GM12878 (cell line): ENCODE measurements at regions not wholly inside any gene's neighbourhood (a gene's known extent, or its start where the extent isn't known, plus 50 kb on each side); places are given as distances from the start of the nearest gene placed in this dataset.
A peak's percentile ranks its signal among the peaks of the same experiment; 100 is the strongest.

Source experiments
- ATAC-seq: fragments of 200-7000 bp; cut with Tn5 transposase; 3 replicates; pipeline ENCODE4 v1.9.1; 2020; ENCODE audit warnings: mild to moderate bottlenecking, moderate library complexity
- BruUV-seq: library from RNA; stranded (reverse); fragments of 400-500 nt; replicated peaks from 2 replicates; lab custom pipeline; 2021; lab: Mats Ljungman, UMichigan
- CTCF ChIA-PET: fragments of 300-600 bp; sonication (Branson Sonifier 250); formaldehyde crosslinking; extraction: SDS; loops from one replicate; lab custom pipeline; 2021; ENCODE audit warnings: inconsistent platforms; lab: Yijun Ruan, JAX
- POLR2A ChIA-PET: fragments of 350-600 bp; formaldehyde crosslinking; extraction: SDS; loops from one replicate; lab custom pipeline; 2021; ENCODE audit warnings: inconsistent platforms; lab: Charles Lee
- RAD21 ChIA-PET: fragments of 300-600 bp; sonication (Branson Sonifier 250); formaldehyde crosslinking; loops from one replicate; lab custom pipeline; 2023; ENCODE audit warnings: antibody characterized with exemption; ENCODE audit not compliant: unreplicated experiment; lab: Charles Lee
- SMC1A ChIA-PET: fragments of 300-600 bp; sonication (Branson Sonifier 250); formaldehyde crosslinking; loops from one replicate; lab custom pipeline; 2023; ENCODE audit not compliant: unreplicated experiment, uncharacterized antibody; lab: Charles Lee
- DNase-seq: peaks from one replicate; pipeline ENCODE4 v3.0.0-alpha.2; 2011; ENCODE audit warnings: low read depth, low spot score
- FAIRE-seq: peaks from 3 replicates; lab custom pipeline; 2011; peaks lifted over from hg19 to GRCh38; lab: Jason Lieb, UNC
- H2AFZ ChIP-seq: 2 replicates; pipeline ENCODE4 v1.6.0; 2011; ENCODE audit warnings: low read depth, low read length, control low read depth; ENCODE audit not compliant: control insufficient read depth
- H3K27ac ChIP-seq: 2 replicates; pipeline ENCODE4 v1.5.1; 2011; ENCODE audit warnings: control low read depth; ENCODE audit not compliant: control insufficient read depth, insufficient read depth
- H3K27me3 ChIP-seq, 2 experiments: replicated peaks in 1 of 2; 2 replicates each; pipeline versions ENCODE4 v1.6.0 to v1.6.1; 2011; ENCODE audit warnings: low read length in 1 of 2; ENCODE audit not compliant: control insufficient read depth in 2 of 2, insufficient read depth in 2 of 2
- H3K36me3 ChIP-seq, 2 experiments: 2 replicates each; pipeline ENCODE4 v1.5.1; 2011; ENCODE audit warnings: low read length in 1 of 2; ENCODE audit not compliant: control insufficient read depth in 2 of 2, insufficient read depth in 2 of 2
- H3K4me1 ChIP-seq: 2 replicates; pipeline ENCODE4 v1.6.1; 2011; ENCODE audit warnings: mild to moderate bottlenecking, low read length, moderate library complexity, mixed read lengths; ENCODE audit not compliant: control insufficient read depth, insufficient read depth
- H3K4me2 ChIP-seq: 2 replicates; pipeline ENCODE4 v1.6.0; 2011; ENCODE audit warnings: control low read depth; ENCODE audit not compliant: control insufficient read depth, insufficient read depth
- H3K4me3 ChIP-seq: fragments of 200-600 bp; sonication (generic); 2 replicates; pipeline ENCODE4 v1.5.1; 2016
- H3K79me2 ChIP-seq: 2 replicates; pipeline ENCODE4 v1.6.0; 2011; ENCODE audit warnings: low read length; ENCODE audit not compliant: control insufficient read depth, insufficient read depth
- H3K9ac ChIP-seq: 2 replicates; pipeline ENCODE4 v1.8.0; 2011; ENCODE audit warnings: low read length, control low read depth, mixed read lengths; ENCODE audit not compliant: control insufficient read depth, insufficient read depth
- H3K9me3 ChIP-seq: replicated peaks from 3 replicates; pipeline ENCODE4 v1.5.1; 2011; ENCODE audit warnings: mild to moderate bottlenecking, low read length; ENCODE audit not compliant: control insufficient read depth, insufficient read depth
- H4K20me1 ChIP-seq: 2 replicates; pipeline ENCODE4 v1.6.0; 2011; ENCODE audit not compliant: control insufficient read depth, insufficient read depth
- CBFB ChIP-seq: IDR thresholded peaks from 2 replicates; pipeline ENCODE4 v1.6.1; 2016; ENCODE audit warnings: antibody characterized with exemption, low read depth
- CBX5 ChIP-seq: sonication (generic); IDR thresholded peaks from 2 replicates; pipeline ENCODE4 v1.6.1; 2016; ENCODE audit warnings: low read depth, moderate library complexity, mild to moderate bottlenecking, inconsistent platforms
- CHD1 ChIP-seq: IDR thresholded peaks from 2 replicates; pipeline ENCODE4 v1.6.1; 2012; ENCODE audit warnings: low read depth, low read length, improper control_type of control experiment
- FOXM1 ChIP-seq: IDR thresholded peaks from 2 replicates; pipeline ENCODE4 v1.6.1; 2012; ENCODE audit warnings: low read depth, mild to moderate bottlenecking, inconsistent platforms, low read length, moderate library complexity
- HCFC1 ChIP-seq: fragments of 150-350 bp; IDR thresholded peaks from 2 replicates; pipeline ENCODE4 v1.6.1; 2014; ENCODE audit warnings: low read length
- HDAC2 ChIP-seq: fragments of 200-600 bp; sonication (generic); IDR thresholded peaks from 2 replicates; pipeline ENCODE4 v1.6.1; 2017
- HDGF ChIP-seq: fragments of 450-650 bp; IDR thresholded peaks from 2 replicates; pipeline ENCODE4 v1.6.1; 2016; ENCODE audit warnings: antibody characterized with exemption
- IRF5 ChIP-seq: fragments of 450-650 bp; IDR thresholded peaks from 2 replicates; pipeline ENCODE4 v1.6.1; 2017; ENCODE audit warnings: borderline replicate concordance
- PML ChIP-seq: IDR thresholded peaks from 2 replicates; pipeline ENCODE4 v1.6.1; 2012; ENCODE audit warnings: low read length, inconsistent platforms
- POLR2A ChIP-seq: IDR thresholded peaks from 2 replicates; pipeline ENCODE4 v1.6.1; 2011; ENCODE audit warnings: low read depth, mild to moderate bottlenecking, low read length
- RAD21 ChIP-seq: IDR thresholded peaks from 2 replicates; pipeline ENCODE4 v1.6.1; 2011; ENCODE audit warnings: mild to moderate bottlenecking, low read depth, low read length, moderate library complexity; ENCODE audit not compliant: insufficient read depth
- RAD51 ChIP-seq: fragments of 450-650 bp; IDR thresholded peaks from 2 replicates; pipeline ENCODE4 v1.6.1; 2016; ENCODE audit warnings: moderate library complexity, mild to moderate bottlenecking, inconsistent platforms
- RUNX3 ChIP-seq: IDR thresholded peaks from 2 replicates; pipeline ENCODE4 v1.6.1; 2012; ENCODE audit warnings: low read length, inconsistent platforms
- SIN3A ChIP-seq: IDR thresholded peaks from 2 replicates; pipeline ENCODE4 v1.6.1; 2012; ENCODE audit warnings: low read depth, low read length, improper control_type of control experiment
- SIX5 ChIP-seq: IDR thresholded peaks from 2 replicates; pipeline ENCODE4 v1.6.1; 2011; ENCODE audit warnings: mild to moderate bottlenecking, low read depth, low read length, moderate library complexity; ENCODE audit not compliant: severe bottlenecking
- SMAD5 ChIP-seq: IDR thresholded peaks from 2 replicates; pipeline ENCODE4 v1.6.1; 2016; ENCODE audit warnings: antibody characterized with exemption, low read depth
- SMC3 ChIP-seq: IDR thresholded peaks from 2 replicates; pipeline ENCODE4 v1.6.1; 2011; ENCODE audit warnings: low read length, improper control_type of control experiment, borderline replicate concordance
- STAT3 ChIP-seq: IDR thresholded peaks from 2 replicates; pipeline ENCODE4 v1.6.1; 2011; ENCODE audit warnings: low read depth, low read length, improper control_type of control experiment
- TBL1XR1 ChIP-seq: IDR thresholded peaks from 2 replicates; pipeline ENCODE4 v1.6.1; 2012; ENCODE audit warnings: low read depth, low read length, improper control_type of control experiment
- USF2 ChIP-seq: IDR thresholded peaks from 2 replicates; pipeline ENCODE4 v1.6.1; 2011; ENCODE audit warnings: low read depth, low read length, improper control_type of control experiment, borderline replicate concordance
- ZNF217 ChIP-seq: fragments of 450-650 bp; IDR thresholded peaks from 2 replicates; pipeline ENCODE4 v1.6.1; 2017; ENCODE audit warnings: antibody characterized with exemption, mild to moderate bottlenecking
- WGBS: methylation state at CpG from one replicate; pipeline ENCODE4 v1.1.6; 2016; ENCODE audit warnings: low lambda C conversion rate; ENCODE audit not compliant: insufficient replicate concordance, insufficient coverage; ENCODE audit errors: missing lambda C conversion rate; 5-methylcytosine and 5-hydroxymethylcytosine counted together
- in situ Hi-C: fragments of 300-500 bp; cut with MboI; formaldehyde crosslinking; loops from 9 replicates; pipeline ENCODE4 v1.14.3; 2018; ENCODE audit warnings: mixed read lengths
- intact Hi-C: fragments of 100-400 bp; cut with micrococcal nuclease; formaldehyde crosslinking; loops from one replicate; pipeline ENCODE4 v1.14.2; 2022; ENCODE audit not compliant: unreplicated experiment
- TF ChIP-seq, protein P1 (sequence below), 3 experiments: IDR thresholded peaks in 2 of 3; conservative IDR thresholded peaks in 1 of 3; 2 replicates each; pipeline ENCODE4 v1.5.1; 2011; ENCODE audit warnings: low read depth in 3 of 3, low read length in 3 of 3, mild to moderate bottlenecking in 3 of 3, control low read depth in 2 of 3, moderate library complexity in 2 of 3, inconsistent platforms in 1 of 3, mixed read lengths in 1 of 3; ENCODE audit not compliant: control insufficient read depth in 2 of 3, insufficient read depth in 1 of 3; ENCODE audit errors: extremely low read depth in 1 of 3
- TF ChIP-seq, protein P2 (sequence below): IDR thresholded peaks from 2 replicates; pipeline ENCODE4 v1.6.1; 2011; ENCODE audit warnings: borderline replicate concordance, low read depth, mild to moderate bottlenecking, moderate library complexity, mixed read lengths, low read length; ENCODE audit not compliant: insufficient read depth; ENCODE audit errors: extremely low read length

DNA sequence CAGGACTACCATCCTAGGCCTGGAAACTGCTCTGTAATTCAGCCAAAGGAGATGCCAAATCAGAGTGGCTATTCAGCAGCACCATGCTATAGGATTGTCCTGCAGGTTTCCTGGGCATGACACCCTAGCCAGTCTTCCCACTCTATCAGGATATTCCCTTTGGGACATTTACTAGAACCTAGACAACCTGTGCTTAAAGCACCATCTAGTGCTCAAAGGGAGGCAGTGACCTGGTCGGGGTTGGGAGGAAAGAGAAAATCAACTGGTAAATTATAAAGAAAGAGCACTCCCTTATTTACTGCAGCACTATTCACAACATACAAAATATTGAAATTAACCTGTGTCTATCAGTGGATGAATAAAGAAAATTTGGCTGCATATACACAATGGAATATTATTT, 67.2 kb upstream of the SMLR1 start:
- SMC1A ChIA-PET = no interaction called here
- ATAC-seq (peak; percentile 55; the same call in 2 of the 3 replicates), FAIRE-seq (no peak), DNase-seq (no peak)
- POLR2A ChIA-PET = no interaction called here
- no peaks in the 10 kb centered on the region for H3K79me2 ChIP-seq
- no TSS peak for BruUV-seq
- WGBS = 33% methylated on average over 1 of the region's 1 CpG
- no peaks in the 10 kb centered on the region for H3K36me3 ChIP-seq
- no peaks in the 10 kb centered on the region for H4K20me1 ChIP-seq
- H3K27me3 ChIP-seq = no peaks in the 10 kb centered on the region; a peak in 1 of 4 replicates
- no peaks in the 10 kb centered on the region for H3K9me3 ChIP-seq
- H2AFZ ChIP-seq = no peak overlapping the region
- no peak overlapping the region for H3K4me3 ChIP-seq
- in situ Hi-C loops = no loop called here
- H3K27ac ChIP-seq = no peak overlapping the region
- CTCF ChIA-PET = interaction anchor here (0.9 to 1.7 kb wide), 7 partner anchors 15 to 466 kb away, joined by 3 to 6 read pairs (median 3); no protein-coding TSS in a partner anchor
- intact Hi-C loops = loop anchor here (5.0 kb wide), 1 partner anchor 438 kb away; no protein-coding TSS in a partner anchor
- no peaks in the 10 kb centered on the region for H3K4me1 ChIP-seq
- H3K9ac ChIP-seq = no peak overlapping the region
- RAD21 ChIA-PET = interaction anchor here (1.2 kb wide), 1 partner anchor 437 kb away, joined by 3 read pairs; no protein-coding TSS in a partner anchor
- no peak overlapping the region for H3K4me2 ChIP-seq
- TF ChIP-seq RUNX3 (no peak), USF2 (no peak), STAT3 (no peak), CHD1 (no peak), HCFC1 (no peak), SMAD5 (no peak), CBFB (no peak), SIX5 (no peak), TBL1XR1 (no peak), SIN3A (no peak), HDAC2 (no peak), HDGF (no peak), RAD21 (peak; percentile 73), POLR2A (no peak), RAD51 (no peak), SMC3 (peak; percentile 31; the same call in 1 of the 2 replicates), ZNF217 (no peak), PML (no peak), IRF5 (no peak), FOXM1 (no peak), CBX5 (no peak)
- TF ChIP-seq, protein P1, sequence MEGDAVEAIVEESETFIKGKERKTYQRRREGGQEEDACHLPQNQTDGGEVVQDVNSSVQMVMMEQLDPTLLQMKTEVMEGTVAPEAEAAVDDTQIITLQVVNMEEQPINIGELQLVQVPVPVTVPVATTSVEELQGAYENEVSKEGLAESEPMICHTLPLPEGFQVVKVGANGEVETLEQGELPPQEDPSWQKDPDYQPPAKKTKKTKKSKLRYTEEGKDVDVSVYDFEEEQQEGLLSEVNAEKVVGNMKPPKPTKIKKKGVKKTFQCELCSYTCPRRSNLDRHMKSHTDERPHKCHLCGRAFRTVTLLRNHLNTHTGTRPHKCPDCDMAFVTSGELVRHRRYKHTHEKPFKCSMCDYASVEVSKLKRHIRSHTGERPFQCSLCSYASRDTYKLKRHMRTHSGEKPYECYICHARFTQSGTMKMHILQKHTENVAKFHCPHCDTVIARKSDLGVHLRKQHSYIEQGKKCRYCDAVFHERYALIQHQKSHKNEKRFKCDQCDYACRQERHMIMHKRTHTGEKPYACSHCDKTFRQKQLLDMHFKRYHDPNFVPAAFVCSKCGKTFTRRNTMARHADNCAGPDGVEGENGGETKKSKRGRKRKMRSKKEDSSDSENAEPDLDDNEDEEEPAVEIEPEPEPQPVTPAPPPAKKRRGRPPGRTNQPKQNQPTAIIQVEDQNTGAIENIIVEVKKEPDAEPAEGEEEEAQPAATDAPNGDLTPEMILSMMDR (IDR thresholded peaks at IDR 0.05 in 2 of 3, conservative IDR thresholded peaks at IDR 0.05 in 1 of 3; ENCODE audit: control insufficient read depth in 2 of 3, extremely low read depth in 1 of 3, insufficient read depth in 1 of 3, low read depth in 3 of 3, low read length in 3 of 3) = peak; percentile 46 to 53 (median 49); a peak in 5 of 6 replicates
- TF ChIP-seq, protein P2, sequence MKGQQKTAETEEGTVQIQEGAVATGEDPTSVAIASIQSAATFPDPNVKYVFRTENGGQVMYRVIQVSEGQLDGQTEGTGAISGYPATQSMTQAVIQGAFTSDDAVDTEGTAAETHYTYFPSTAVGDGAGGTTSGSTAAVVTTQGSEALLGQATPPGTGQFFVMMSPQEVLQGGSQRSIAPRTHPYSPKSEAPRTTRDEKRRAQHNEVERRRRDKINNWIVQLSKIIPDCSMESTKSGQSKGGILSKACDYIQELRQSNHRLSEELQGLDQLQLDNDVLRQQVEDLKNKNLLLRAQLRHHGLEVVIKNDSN = no peak
